GM21526 (cell line): ENCODE measurements at regions not wholly inside any gene's neighbourhood (a gene's known extent, or its start where the extent isn't known, plus 50 kb on each side); places are given as distances from the start of the nearest gene placed in this dataset.

ENCODE experiments used
- ATAC-seq: cut with Tn5 transposase; IDR thresholded peaks from one replicate; pipeline ENCODE4 v1.9.1; 2021; ENCODE audit warnings: moderate library complexity; ENCODE audit not compliant: unreplicated experiment, low FRiP score

DNA sequence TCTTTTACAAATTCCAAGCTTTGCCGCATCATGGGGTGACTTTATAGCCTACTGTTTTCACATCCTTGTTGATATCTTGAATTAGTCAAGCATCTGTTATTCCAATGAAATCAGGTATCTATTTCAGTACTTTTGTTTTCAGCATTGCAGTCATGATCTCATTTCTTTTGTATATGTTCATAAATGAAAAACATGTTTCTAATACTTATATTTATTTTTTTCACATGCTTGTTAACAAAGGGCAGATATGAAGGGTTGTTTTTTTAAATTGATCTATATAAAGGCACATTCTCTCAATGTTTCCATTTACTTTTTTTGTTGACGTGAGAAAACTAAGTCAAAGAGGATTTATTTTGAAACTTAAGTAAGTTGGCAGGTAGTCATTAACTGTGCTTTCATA is 964.8 kb downstream of the JRKL start:
- ATAC-seq: no peak

DNA sequence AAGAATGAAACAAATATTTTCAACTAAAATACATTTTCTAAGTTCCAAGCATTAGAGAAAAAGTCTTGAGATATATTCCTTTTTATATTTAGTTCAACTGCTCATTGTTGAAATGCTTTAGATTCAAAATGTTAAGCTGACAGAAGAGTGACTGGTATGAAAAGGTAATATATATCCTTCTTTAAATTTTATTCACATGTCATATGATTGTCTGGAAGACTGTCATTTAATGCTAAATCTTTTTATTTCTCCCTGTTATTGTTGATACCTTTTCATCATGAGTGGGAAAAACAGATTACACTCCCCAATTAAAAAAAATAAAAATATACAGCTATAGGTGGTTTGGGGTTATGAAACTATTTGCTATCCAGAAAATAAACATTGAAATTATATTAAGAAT is 965.4 kb downstream of the JRKL start:
- ATAC-seq: no peak

DNA sequence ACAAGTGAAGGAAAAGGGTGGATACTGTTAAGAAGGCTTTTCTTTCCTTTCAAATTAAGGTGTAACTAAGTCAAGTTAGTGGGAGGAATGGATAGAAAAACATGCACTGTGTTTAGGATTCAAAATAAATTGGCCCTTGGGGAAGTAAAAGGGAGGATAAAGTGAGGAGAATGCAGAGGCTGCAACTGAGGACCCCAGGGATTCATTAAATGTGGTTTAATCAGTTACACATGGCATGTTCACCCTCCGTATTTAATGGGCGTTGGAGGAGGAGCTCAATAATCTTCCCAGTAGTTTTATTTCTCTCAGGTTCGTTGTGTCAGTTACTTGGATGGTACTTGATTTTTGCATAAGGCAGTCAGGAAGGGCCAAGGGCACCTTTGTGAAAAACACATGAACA is 966.3 kb downstream of the JRKL start:
- no peak for ATAC-seq

DNA sequence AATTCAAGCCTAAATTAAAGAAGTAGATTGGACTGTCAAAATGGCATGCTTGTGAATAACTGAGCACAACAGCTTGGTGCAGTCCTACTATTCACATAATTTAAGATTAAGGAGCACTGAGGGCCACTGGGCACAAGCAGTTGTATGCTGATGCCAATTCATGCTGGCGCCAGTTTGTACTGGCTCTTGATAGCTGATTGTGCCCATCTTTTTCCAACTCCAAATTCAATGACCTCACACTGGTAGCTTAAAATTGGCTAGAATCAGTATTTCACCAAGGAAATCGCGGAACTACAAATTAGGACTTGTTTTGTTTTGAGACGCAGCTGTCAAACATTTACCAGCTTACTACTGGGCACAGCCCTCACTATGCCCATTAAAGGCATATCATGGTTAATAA is 969.2 kb downstream of the JRKL start:
- ATAC-seq: no peak

DNA sequence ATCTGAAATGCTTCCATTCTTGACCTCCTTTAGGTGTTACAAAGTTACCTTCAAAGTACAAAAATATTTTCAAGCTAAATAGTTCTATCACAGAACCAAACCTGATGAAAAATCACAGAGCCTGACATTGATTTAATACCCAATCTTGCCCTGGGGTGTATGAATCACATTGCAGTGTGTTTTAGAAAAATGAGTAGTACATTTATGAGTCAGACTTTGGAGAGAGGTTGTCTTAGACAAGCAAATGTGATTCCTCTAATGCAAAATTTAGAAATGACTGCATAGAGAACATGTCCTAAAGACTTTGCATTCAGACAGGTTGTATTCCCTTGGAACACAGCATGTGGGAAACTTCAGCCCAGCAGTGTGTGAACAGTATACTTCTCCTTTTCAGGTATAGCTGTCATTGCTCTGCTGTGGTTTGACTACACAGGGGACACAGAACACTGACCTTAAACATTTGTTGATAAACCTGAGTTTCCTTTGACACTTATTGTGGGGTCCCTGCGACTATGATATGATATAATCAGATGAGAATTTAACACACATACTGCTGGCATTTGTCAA is 972.1 kb downstream of the JRKL start:
- ATAC-seq: no peak

DNA sequence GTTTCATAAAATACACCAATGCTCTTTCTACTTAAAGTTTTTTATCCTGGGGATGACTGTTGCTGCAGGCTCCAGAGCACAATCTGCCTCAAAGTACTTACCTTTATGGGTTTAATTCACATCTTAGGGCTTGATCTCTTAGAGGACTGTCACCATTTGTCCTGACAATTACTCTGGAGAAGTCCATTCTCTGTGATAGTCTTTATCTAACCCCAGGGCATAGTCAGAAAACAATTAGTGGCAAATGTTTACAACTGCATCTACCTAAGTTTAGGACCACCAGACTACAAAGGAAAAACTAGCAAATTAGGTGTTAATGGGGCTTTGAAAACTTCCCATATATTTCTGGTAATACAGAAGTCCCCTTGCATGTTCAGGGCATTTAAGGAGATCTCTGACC is 973.5 kb downstream of the JRKL start:
- no peak for ATAC-seq

DNA sequence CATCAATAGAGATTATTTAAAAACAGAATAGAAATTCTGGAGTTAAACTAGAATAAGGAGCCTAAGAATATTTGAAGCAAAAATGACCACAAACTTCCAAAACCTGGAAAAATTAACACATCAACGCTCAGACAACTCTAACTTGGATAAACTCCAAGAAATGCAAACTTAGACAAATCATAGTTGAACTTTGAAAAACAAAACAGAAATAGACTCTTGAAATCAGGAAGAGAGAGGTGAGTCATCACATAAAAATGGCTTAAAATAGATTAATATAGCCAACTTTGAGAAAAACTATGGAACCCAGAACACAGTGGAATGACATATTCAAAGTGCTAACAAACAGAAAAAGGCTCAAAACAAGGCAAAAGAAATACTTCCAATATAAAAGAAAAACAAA is 974.2 kb downstream of the JRKL start:
- ATAC-seq: no peak

DNA sequence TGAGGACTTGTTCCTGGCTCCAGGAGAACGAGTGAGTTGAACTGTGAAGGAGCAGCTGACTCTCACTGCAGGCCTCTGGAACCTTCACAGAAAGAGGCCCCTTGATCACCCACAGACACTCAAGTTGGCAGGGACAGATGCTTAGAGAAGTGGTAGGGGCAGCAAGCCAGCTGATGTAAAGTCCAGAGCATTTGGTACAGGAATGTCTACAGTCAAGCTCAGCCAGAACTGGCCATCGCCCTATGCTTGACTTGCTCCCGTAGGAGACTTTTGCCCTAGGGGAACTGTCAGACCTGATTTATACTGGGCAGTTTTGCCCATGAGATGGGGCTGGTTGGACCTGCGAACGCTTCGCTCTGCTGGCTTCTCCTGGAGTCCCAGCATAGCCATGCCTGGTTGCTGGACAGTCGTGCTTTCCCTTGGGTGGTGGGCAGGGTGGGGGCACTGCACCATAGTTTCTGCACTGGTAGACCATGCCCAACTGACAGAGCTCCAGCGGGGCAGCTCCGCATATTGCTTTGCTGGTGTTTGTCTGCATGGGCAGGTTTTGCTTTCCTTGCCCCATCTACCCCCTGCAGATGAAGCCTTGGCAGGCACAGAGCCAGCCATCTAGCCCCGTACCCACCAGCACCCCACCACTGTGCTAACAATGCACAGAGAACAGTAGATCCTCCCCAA is 977.7 kb downstream of the JRKL start:
- ATAC-seq: no peak

DNA sequence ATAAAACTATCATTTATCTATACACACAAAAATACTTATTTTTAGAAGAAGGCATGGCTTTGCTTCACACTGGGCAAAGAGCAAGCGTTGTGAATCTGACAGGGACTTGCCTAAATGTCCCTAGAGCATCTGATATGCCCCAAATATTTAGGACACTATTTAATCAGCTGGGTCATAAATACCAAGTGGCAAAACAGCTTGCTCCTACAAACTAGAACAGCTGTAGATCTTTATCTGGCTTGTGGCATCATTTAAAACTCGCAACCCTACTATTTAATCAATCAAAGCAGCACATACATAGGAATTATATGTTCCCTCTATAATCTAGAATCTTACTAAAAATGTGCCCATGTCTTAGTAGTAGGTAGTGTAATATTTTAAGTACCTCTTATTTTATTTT is 999.5 kb downstream of the JRKL start:
- no peak for ATAC-seq

DNA sequence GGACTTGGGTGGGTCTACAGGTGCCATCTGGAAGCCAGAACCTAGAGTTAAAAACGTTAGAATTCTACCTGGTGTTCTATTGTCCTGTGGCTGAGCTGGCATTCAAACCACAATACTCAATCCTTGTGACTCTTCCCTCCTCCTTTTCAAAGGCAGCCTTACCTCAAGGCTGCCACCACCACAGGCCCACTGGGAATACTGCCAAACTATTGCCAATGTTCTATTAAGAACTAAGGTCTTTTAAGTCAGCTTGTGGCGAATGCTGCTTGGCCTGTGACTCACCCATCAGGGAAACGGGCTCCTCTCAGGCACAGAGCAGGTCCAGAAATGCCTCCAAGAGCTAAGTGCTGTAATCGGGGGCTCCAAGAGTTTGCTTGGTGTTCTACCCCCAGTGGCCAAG is 1008.4 kb downstream of the JRKL start:
- ATAC-seq: no peak

DNA sequence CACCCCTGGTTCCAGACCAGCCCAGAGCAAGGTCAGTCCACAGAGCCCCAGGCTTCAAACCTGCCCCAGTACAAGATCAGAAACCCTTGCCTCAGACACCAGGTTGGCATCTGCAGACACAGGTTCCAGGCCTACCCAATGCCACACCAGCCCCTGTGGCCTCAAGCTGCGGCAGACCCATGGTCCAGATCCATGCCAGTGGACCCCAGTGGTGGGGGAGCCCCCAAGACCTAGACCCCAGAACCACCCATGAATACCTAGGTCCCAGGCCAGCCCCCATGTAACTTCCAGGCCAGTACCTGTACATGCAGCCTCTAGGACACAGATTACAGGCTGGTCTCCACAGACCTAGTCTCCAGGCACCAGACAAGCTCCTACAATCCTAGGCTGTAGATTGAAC is 1019.3 kb downstream of the JRKL start:
- ATAC-seq: no peak

DNA sequence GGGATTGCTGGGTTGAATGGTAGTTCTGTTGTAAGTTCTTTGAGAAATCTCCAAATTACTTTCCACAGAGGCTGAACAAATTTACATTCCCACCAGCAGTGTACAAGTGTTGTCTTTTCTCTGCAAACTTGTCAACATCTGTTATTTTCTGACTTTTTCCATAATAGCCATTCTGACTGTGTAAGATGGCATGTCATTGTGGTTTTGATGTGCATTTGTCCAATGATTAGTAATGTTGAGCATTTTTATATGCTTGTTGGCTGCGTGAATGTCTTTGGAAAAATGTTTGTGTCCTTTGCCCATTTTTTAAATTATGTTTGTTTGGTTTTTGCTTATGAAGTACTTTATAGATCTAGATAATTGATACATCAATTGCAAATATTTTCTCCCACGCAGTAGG is 1025.0 kb downstream of the JRKL start:
- no peak for ATAC-seq

DNA sequence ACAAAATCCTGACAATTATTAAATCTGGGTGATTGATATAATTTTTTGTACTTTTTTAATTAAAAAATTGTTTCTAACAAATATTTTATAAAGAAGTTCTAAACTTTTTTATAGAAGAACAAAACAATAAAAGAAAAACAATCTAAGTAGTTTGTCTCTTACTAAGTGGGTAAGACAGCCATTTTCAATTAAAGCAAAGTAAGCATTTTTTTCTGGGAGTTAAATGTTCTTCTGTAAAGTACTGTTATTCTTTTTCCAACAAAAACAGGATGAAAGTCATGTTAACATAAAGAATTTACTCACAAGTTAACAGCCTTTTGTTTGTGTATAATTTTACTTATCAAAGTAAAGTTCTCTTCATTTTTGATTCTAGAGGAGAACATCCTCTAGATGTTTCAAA is 1029.9 kb downstream of the JRKL start:
- no peak for ATAC-seq

DNA sequence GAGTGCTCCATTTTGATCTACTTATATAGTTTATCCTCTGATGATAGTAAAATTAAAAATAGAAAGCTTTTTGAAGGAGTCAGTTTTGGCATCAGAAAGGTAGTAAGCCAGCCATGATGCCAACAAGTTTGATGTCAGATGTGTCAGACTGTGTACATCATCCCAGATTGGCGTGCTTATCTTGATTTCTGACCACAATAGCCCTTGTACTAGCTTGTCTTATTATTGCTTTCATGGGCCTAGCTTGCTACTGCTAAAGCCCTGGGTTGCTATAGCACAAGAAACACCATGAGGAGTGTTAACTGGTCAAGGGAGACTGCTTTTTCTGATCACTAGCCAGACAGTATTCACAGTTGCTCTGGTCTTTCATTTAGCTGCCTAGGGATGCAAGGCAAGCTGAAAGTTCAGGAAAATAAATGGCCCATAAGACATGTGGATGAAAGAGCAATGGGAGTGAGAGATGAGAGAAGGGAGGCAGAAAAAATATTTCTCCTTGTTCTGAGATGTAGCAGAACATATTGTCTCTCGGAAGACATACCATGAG is 1038.5 kb downstream of the JRKL start:
- ATAC-seq: no peak

DNA sequence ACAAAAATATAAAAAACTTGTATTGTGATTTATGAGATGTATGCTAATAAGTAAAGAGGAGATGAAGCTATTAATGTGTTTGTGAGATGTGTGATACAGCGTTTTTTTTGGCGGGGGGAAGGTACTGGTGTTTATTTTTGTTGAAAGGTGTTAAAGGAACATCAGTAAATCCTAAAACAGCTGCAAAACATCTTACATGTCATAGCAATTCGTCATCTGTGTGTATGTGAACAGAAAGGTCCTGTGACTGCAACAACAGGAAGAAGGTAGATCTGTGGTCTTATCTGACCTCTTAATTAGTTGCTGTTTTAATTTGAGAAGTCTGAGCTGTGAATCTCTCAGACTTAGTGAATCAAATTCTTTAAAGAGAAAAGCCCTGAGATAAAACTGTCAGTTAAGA is 1041.1 kb downstream of the JRKL start:
- ATAC-seq: no peak

DNA sequence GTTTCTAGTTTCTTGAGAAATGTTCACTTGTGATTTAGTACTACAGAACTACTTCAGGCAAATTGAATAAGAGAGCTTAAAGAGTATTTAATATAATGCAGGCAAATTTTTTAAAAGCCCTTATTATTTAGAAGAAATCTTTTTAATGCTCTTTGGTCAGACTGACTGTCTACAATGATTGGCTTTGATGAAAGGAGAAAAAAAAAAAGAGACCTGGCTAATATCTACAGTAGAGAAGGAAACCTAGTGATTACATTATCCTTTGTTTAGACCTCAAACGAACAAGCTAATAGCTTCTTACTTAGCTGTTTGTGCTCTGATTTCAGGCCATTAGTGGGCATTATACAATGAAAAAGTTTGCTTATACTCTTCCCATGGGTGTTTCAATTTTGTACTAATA is 1043.1 kb downstream of the JRKL start:
- no peak for ATAC-seq

DNA sequence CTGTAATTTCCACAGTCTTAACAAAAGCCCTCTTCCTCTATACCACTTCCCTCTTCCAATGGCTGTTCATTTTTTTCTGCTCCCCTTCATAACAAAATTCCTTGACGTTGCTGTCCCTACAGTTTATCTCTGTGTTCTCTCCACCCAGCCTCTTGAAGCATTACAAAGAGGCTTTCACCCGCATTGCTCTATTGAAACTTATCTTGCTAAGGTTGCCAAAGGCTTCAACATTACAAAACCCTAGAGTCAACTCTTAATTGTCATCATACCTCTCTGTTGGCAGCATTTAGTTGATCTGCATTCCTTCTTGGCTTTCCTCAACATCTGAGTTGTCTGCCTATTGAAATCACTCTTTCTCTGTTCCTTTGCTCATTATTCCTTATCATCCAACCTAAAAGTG is 1055.7 kb downstream of the JRKL start:
- no peak for ATAC-seq

DNA sequence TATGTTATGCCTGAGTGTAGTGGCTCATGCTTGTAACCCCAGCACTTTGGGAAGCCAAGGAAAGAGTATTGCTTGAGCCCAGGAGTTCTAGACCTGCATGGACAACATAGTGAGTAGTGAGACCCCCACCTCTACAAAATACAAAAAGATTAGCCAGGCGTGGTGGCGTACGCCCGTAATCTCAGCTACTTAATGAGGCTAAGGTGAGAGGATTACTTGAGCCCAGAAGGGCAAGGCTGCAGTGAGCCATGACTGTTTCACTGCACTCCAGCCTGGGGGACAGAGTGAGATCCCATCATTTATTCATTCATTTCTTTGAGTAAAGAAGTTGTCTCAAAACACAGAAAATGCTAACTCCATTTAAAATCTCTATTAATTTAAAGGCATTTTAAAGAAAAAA is 1061.6 kb downstream of the JRKL start:
- ATAC-seq: no peak

DNA sequence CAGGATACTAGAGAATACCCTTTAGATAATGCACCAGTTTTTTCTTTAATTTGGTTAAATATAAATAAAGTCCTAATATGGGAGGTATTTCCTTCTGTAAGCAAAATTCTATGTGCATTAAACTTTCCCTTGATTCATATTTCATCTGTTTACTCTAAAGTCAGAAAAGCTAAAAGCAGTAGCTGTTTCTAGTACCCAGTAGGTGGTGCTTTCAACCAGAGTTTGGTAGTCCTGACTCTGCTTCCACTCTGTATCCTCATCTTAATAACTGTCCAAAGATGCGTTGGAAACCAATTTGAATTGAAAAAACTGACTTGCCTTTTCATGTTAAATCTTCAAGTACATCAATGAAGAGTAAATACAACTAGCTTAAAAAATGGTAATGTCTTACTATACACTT is 1065.2 kb downstream of the JRKL start:
- ATAC-seq: no peak

DNA sequence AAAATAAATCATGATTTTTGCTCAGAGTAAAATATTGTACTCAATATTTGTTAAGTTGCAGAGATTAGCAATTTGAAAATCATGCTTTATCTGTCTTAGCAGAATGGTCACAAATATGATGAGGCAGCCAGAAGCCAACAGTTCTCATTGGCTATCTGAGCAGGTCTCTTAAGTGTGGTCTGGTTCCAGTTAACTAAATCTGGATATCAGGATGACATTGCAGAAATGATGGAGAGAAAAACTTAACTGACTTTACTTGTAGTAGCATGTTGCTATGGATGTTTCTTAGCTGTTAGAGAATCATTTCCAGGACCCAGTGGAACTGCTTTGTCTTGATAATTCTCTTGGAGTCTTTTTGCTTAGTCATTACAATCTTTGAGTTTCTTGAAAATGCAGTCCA is 1070.3 kb downstream of the JRKL start:
- ATAC-seq: no peak

DNA sequence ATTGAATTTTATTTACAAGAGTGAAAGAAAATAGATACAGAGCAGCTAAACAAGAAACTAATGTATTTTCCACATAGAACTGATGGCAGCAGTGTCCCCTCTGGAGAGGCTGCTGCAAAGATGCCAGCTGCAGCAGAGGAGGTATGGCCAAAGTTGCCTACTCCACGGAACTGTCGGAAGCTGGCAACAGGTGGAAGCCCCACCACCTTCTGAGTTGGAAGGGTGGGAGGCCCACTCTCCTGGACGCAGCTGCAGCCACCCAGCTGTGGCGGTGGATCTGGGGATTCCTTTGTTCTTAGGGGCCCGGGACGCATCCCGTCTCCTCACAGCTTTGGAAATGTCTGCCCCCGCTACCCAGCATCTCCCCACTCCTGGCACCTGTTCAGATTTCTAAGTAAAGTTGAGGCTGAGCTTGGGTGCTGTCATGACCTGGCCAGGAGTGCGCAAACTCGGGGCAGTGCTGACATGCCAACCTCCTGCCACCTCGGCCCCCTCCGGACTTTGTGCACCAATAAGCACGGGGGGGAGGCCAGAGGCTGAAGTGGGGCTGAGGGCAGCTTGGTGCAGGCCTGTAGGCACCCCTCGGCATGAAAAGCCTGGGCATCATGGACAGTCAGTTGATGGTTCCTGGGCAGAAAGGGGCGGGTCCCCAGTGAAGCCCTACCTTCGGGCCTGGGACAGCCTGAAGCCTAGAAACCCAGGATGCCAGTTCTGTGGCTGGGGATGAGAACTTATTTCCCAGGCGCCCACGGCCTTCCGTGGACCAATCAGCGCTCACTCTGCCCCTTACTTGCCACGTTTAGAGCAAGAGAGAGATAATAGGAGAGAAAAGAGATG is 1071.4 kb downstream of the JRKL start:
- ATAC-seq: no peak

DNA sequence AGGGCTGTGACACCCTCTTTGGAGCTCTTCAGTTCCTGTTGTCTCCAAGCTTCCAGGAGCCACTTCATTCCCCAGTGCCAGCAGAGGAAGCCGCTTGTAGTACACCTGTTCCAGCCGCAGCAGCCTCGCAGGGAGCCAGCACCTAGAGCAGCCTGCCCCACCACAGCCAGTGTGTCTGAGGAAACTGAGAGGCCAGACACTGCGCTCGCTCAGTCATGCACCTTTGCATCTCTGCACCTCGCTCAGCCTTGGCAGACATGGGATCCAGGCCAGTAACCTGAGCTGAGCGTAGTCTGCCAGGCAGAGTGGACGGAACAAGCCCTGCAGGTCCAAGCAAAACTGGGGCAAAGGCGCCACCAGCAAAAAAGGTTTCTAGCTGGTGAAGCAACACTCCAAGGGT is 1072.1 kb downstream of the JRKL start:
- no peak for ATAC-seq
